ENCODE measurements at regions not wholly inside any gene's neighbourhood (a gene's known extent, or its start where the extent isn't known, plus 50 kb on each side); places are given as distances from the start of the nearest gene placed in this dataset.

DNA sequence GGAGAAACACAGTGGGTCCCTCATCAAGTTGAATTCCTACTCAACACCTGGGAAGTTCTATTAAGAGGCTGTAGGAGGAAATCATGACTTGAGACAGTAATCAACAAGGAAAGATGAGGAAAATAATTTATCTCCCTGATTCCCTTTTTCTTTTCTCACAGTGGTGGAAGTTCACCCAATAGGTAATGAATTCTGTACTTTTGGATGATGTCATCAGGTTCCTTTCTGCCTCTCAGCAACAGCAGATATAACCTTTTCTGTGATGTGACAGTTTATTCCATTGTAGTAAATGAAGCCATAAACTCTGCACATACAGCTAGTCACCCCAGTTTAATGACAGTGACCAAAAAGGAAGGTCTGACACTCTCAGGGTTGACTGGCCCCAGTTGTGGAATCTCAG is 1265.0 kb downstream of the NXPH1 start:
- H3K9me3 ChIP-seq: no peaks in the 10 kb centered on the region
- no peak for ATAC-seq (ENCODE audit: insufficient number of reproducible peaks, low FRiP score, low read depth)
- no peak for DNase-seq (ENCODE audit: low spot score)
- no peaks in the 10 kb centered on the region for H3K27me3 ChIP-seq (replicated peaks; ENCODE audit: insufficient read depth)
- H3K4me1 ChIP-seq (ENCODE audit: control insufficient read depth in 1 of 2, low read depth in 2 of 2): no peaks in the 10 kb centered on the region
- no peaks in the 10 kb centered on the region for H3K36me3 ChIP-seq
- no peak overlapping the region for H3K4me3 ChIP-seq
- no peak overlapping the region for H3K27ac ChIP-seq
- TF ChIP-seq CTCF (IDR thresholded peaks at IDR 0.05): no peak

GRCh38 chr7:9709216-9709615 is 1264.5 kb upstream of the PHF14 start:
- ATAC-seq (ENCODE audit: insufficient number of reproducible peaks, low FRiP score, low read depth) (no peak), DNase-seq (ENCODE audit: low spot score) (no peak)
- Histone ChIP-seq H3K4me1 (ENCODE audit: control insufficient read depth in 1 of 2, low read depth in 2 of 2) (no peaks in the 10 kb centered on the region), H3K9me3 (no peaks in the 10 kb centered on the region), H3K27me3 (replicated peaks; ENCODE audit: insufficient read depth) (no peaks in the 10 kb centered on the region), H3K4me3 (no peak overlapping the region), H3K36me3 (no peaks in the 10 kb centered on the region), H3K27ac (no peak overlapping the region)
- TF ChIP-seq CTCF (IDR thresholded peaks at IDR 0.05): no peak

DNA sequence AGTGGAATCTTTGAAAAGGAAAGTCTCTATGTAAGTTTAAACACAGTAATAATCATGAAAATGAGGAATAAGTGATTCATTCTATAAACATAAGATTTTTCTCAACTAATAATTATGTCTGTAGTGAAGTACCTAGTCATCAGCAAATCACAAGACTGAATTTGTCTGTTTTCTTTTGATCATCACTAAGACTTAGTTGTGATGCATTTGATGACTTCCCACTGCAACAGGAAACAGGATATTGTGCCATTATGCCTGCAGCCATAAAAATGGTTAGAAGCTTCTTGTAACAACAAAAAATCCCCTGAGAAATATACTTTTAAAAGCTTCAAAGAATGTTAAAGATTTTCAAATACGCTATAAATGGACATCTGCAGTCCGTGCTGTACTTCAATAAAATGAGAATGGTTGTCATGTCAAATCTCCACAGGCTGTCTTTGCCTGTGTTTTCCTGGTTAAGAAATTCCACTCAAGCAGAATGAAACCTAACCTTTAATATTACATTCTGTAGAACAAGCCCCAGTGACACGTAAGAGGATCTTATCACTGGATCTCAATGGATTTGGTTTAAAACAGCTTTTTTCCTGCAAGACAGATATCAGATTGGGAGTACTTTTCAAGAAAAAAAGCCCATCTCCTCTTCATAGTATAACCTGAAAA is 1262.3 kb upstream of the PHF14 start:
- Histone ChIP-seq H3K36me3 (no peaks in the 10 kb centered on the region), H3K4me3 (no peak overlapping the region), H3K4me1 (ENCODE audit: control insufficient read depth in 1 of 2, low read depth in 2 of 2) (no peaks in the 10 kb centered on the region), H3K27ac (no peak overlapping the region), H3K9me3 (no peaks in the 10 kb centered on the region), H3K27me3 (replicated peaks; ENCODE audit: insufficient read depth) (no peaks in the 10 kb centered on the region)
- DNase-seq (ENCODE audit: low spot score): no peak
- TF ChIP-seq CTCF (IDR thresholded peaks at IDR 0.05): no peak
- no peak for ATAC-seq (ENCODE audit: insufficient number of reproducible peaks, low FRiP score, low read depth)

GRCh38 chr7:9718071-9718661 is 1255.5 kb upstream of the PHF14 start:
- no peaks in the 10 kb centered on the region for H3K9me3 ChIP-seq
- H3K36me3 ChIP-seq: no peaks in the 10 kb centered on the region
- H3K4me1 ChIP-seq (ENCODE audit: control insufficient read depth in 1 of 2, low read depth in 2 of 2): no peaks in the 10 kb centered on the region
- no peak overlapping the region for H3K27ac ChIP-seq
- TF ChIP-seq CTCF (IDR thresholded peaks at IDR 0.05): no peak
- no peaks in the 10 kb centered on the region for H3K27me3 ChIP-seq (replicated peaks; ENCODE audit: insufficient read depth)
- no peak overlapping the region for H3K4me3 ChIP-seq
- ATAC-seq (ENCODE audit: insufficient number of reproducible peaks, low FRiP score, low read depth) (no peak), DNase-seq (ENCODE audit: low spot score) (no peak)

DNA sequence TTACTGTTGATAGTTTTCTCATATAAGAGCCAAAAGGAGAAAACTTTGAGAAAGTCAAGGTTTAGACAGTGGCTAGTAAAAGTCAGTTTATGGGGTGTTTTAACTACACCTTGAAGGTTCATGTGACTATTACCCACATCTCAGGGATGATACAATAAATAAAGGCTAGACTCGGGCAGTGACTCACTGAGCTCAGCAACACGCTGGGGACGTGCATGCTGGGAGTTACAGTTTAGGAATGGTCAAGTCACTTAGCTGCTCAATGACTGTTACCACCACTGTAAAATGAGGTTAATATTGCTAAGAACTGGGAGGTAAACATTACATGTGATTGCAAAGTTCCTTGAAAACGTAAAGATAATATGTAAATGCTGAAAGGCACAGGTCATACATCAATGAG is 1254.4 kb upstream of the PHF14 start:
- H3K27me3 ChIP-seq (replicated peaks; ENCODE audit: insufficient read depth): no peaks in the 10 kb centered on the region
- no peak overlapping the region for H3K27ac ChIP-seq
- no peak overlapping the region for H3K4me3 ChIP-seq
- ATAC-seq (ENCODE audit: insufficient number of reproducible peaks, low FRiP score, low read depth) (no peak), DNase-seq (ENCODE audit: low spot score) (no peak)
- no peaks in the 10 kb centered on the region for H3K9me3 ChIP-seq
- no peaks in the 10 kb centered on the region for H3K4me1 ChIP-seq (ENCODE audit: control insufficient read depth in 1 of 2, low read depth in 2 of 2)
- TF ChIP-seq CTCF (IDR thresholded peaks at IDR 0.05): no peak
- H3K36me3 ChIP-seq: no peaks in the 10 kb centered on the region

All from thoracic aorta (tissue), 2 donors.